ENCODE measurements at regions not wholly inside any gene's neighbourhood (a gene's known extent, or its start where the extent isn't known, plus 50 kb on each side); places are given as distances from the start of the nearest gene placed in this dataset.

DNA sequence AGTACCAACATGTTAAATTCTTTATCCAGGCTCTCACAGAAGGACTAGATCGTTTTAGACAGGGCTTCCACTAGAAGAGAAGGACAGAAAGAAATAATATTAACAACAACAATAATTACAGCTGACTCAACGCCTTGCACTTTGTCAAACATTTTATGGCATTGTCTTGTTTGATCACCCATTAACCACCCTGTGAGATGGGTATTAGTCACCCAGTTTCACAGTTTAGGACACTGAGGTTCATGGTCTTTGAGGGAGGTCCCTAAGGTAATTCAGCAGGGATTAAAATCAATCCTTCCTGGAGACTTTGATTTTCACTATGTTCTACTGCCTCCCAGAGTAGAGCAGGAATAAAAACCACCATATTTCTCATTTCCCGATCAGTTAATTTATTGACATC lies 51.4 kb upstream of the BNC2 start:
- TF ChIP-seq POLR2A (IDR thresholded peaks at IDR 0.05) (no peak), CTCF (IDR thresholded peaks at IDR 0.05) (peak in 1 of 12 donors; percentile 8)

All from heart left ventricle (tissue), 13 donors.